ENCODE measurements at regions not wholly inside any gene's neighbourhood (a gene's known extent, or its start where the extent isn't known, plus 50 kb on each side); places are given as distances from the start of the nearest gene placed in this dataset.

- DNase-seq (ENCODE audit: low spot score) = peak; percentile 13
- Histone ChIP-seq H3K9me3 (ENCODE audit: low read depth) (no peaks in the 10 kb centered on the region), H3F3A (ENCODE audit: low read depth) (no peaks in the 10 kb centered on the region), H3K4me1 (peaks cover 5% of the 10 kb centered on the region), H3K4me3 (no peak overlapping the region), H3K36me3 (no peaks in the 10 kb centered on the region), H3K9ac (no peak overlapping the region), H3K27ac (no peak overlapping the region), H3K27me3 (no peaks in the 10 kb centered on the region), H3K79me2 (ENCODE audit: low read depth) (no peaks in the 10 kb centered on the region), H2AFZ (replicated peaks) (peak overlapping the region; percentile 52), H3K4me2 (no peak overlapping the region), H4K20me1 (ENCODE audit: low read depth) (no peaks in the 10 kb centered on the region)
- no peak for TF ChIP-seq EZH2 (IDR thresholded peaks at IDR 0.05)
- TF ChIP-seq, protein P1, sequence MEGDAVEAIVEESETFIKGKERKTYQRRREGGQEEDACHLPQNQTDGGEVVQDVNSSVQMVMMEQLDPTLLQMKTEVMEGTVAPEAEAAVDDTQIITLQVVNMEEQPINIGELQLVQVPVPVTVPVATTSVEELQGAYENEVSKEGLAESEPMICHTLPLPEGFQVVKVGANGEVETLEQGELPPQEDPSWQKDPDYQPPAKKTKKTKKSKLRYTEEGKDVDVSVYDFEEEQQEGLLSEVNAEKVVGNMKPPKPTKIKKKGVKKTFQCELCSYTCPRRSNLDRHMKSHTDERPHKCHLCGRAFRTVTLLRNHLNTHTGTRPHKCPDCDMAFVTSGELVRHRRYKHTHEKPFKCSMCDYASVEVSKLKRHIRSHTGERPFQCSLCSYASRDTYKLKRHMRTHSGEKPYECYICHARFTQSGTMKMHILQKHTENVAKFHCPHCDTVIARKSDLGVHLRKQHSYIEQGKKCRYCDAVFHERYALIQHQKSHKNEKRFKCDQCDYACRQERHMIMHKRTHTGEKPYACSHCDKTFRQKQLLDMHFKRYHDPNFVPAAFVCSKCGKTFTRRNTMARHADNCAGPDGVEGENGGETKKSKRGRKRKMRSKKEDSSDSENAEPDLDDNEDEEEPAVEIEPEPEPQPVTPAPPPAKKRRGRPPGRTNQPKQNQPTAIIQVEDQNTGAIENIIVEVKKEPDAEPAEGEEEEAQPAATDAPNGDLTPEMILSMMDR (IDR thresholded peaks at IDR 0.05) = no peak
- TF ChIP-seq EZH2phosphoT487 (IDR thresholded peaks at IDR 0.05) = no peak
- Mint-ChIP-seq H3K9me3 (peaks cover 4% of the 10 kb centered on the region), H3K4me1 (peaks cover 14% of the 10 kb centered on the region), H3K36me3 (no peaks in the 10 kb centered on the region), H3K27ac (no peak overlapping the region), H3K27me3 (ENCODE audit: insufficient read depth, low read depth) (no peaks in the 10 kb centered on the region), H3K4me3 (no peak overlapping the region)
Observed at GRCh38 chr20:10953437-10953836, 279.6 kb upstream of the JAG1 start.

GRCh38 chr20:10954137-10954840, 280.5 kb upstream of the JAG1 start:
- TF ChIP-seq, protein P1 (IDR thresholded peaks at IDR 0.05) = no peak
- TF ChIP-seq EZH2phosphoT487 (IDR thresholded peaks at IDR 0.05) = no peak
- TF ChIP-seq EZH2 (IDR thresholded peaks at IDR 0.05) = no peak
- no peak for DNase-seq (ENCODE audit: low spot score)
- Mint-ChIP-seq H3K36me3 (no peaks in the 10 kb centered on the region), H3K4me1 (peaks cover 14% of the 10 kb centered on the region), H3K9me3 (peaks cover 4% of the 10 kb centered on the region), H3K4me3 (no peak overlapping the region), H3K27me3 (ENCODE audit: insufficient read depth, low read depth) (no peaks in the 10 kb centered on the region), H3K27ac (no peak overlapping the region)
- Histone ChIP-seq H3K4me3 (no peak overlapping the region), H3K27me3 (no peaks in the 10 kb centered on the region), H3K4me1 (peaks cover 5% of the 10 kb centered on the region), H2AFZ (replicated peaks) (no peak overlapping the region), H3K9me3 (ENCODE audit: low read depth) (no peaks in the 10 kb centered on the region), H3K79me2 (ENCODE audit: low read depth) (no peaks in the 10 kb centered on the region), H3K36me3 (no peaks in the 10 kb centered on the region), H4K20me1 (ENCODE audit: low read depth) (no peaks in the 10 kb centered on the region), H3K9ac (no peak overlapping the region), H3K4me2 (no peak overlapping the region), H3F3A (ENCODE audit: low read depth) (no peaks in the 10 kb centered on the region), H3K27ac (no peak overlapping the region)

GRCh38 chr20:10954908-10955580, 281.2 kb upstream of the JAG1 start:
- peaks cover 14% of the 10 kb centered on the region for H3K4me1 Mint-ChIP-seq
- no peak overlapping the region for H3K4me2 ChIP-seq
- peaks cover 5% of the 10 kb centered on the region for H3K4me1 ChIP-seq
- H3K36me3 ChIP-seq = no peaks in the 10 kb centered on the region
- H3K27ac Mint-ChIP-seq = no peak overlapping the region
- no peaks in the 10 kb centered on the region for H3K9me3 ChIP-seq (ENCODE audit: low read depth)
- no peaks in the 10 kb centered on the region for H3K79me2 ChIP-seq (ENCODE audit: low read depth)
- no peaks in the 10 kb centered on the region for H3K27me3 Mint-ChIP-seq (ENCODE audit: insufficient read depth, low read depth)
- H3K27ac ChIP-seq = no peak overlapping the region
- H4K20me1 ChIP-seq (ENCODE audit: low read depth) = no peaks in the 10 kb centered on the region
- H3K4me3 Mint-ChIP-seq = no peak overlapping the region
- no peak overlapping the region for H3K9ac ChIP-seq
- peaks cover 4% of the 10 kb centered on the region for H3K9me3 Mint-ChIP-seq
- no peaks in the 10 kb centered on the region for H3K36me3 Mint-ChIP-seq
- no peaks in the 10 kb centered on the region for H3F3A ChIP-seq (ENCODE audit: low read depth)
- TF ChIP-seq EZH2 (IDR thresholded peaks at IDR 0.05) = no peak
- H2AFZ ChIP-seq (replicated peaks) = no peak overlapping the region
- H3K27me3 ChIP-seq = no peaks in the 10 kb centered on the region
- H3K4me3 ChIP-seq = no peak overlapping the region
- no peak for DNase-seq (ENCODE audit: low spot score)

DNA sequence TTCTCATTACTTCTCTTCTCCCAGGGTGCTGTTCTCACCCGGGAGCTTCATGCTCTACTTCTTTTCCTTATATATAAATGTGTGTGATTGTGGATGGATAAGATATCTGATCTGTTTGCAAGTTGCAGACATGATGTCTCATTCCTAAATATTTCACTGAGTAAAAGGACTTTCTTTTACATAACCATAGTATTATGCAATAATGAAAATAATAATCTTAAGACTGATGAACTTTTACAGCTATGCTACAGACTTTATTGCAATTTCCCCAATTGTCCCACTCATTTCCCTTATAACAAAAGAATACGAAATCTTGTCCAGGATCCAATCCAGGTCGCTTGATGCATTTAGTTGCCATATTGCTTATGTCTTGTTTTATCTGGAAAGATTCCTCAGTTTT, 284.5 kb upstream of the JAG1 start:
- H3K27me3 ChIP-seq = no peaks in the 10 kb centered on the region
- TF ChIP-seq EZH2 (IDR thresholded peaks at IDR 0.05) (no peak), EZH2phosphoT487 (IDR thresholded peaks at IDR 0.05) (no peak)
- TF ChIP-seq, protein P1 (IDR thresholded peaks at IDR 0.05) = no peak
- no peak overlapping the region for H2AFZ ChIP-seq (replicated peaks)
- H3K79me2 ChIP-seq (ENCODE audit: low read depth) = no peaks in the 10 kb centered on the region
- no peak overlapping the region for H3K27ac Mint-ChIP-seq
- H3K9me3 Mint-ChIP-seq = peaks cover 4% of the 10 kb centered on the region
- peaks cover 2% of the 10 kb centered on the region for H3K27me3 Mint-ChIP-seq (ENCODE audit: insufficient read depth, low read depth)
- H4K20me1 ChIP-seq (ENCODE audit: low read depth) = no peaks in the 10 kb centered on the region
- no peaks in the 10 kb centered on the region for H3K4me1 Mint-ChIP-seq
- no peak overlapping the region for H3K9ac ChIP-seq
- no peak overlapping the region for H3K4me3 Mint-ChIP-seq
- H3K9me3 ChIP-seq (ENCODE audit: low read depth) = no peaks in the 10 kb centered on the region
- H3F3A ChIP-seq (ENCODE audit: low read depth) = no peaks in the 10 kb centered on the region
- no peak overlapping the region for H3K27ac ChIP-seq
- H3K36me3 Mint-ChIP-seq = no peaks in the 10 kb centered on the region
- H3K4me3 ChIP-seq = no peak overlapping the region
- DNase-seq (ENCODE audit: low spot score) = no peak
- no peak overlapping the region for H3K4me2 ChIP-seq
- peaks cover 2% of the 10 kb centered on the region for H3K4me1 ChIP-seq
- no peaks in the 10 kb centered on the region for H3K36me3 ChIP-seq
